ENCODE measurements at regions not wholly inside any gene's neighbourhood (a gene's known extent, or its start where the extent isn't known, plus 50 kb on each side); places are given as distances from the start of the nearest gene placed in this dataset.

- TF ChIP-seq CTCF (conservative IDR thresholded peaks at IDR 0.05; ENCODE audit: low read length) (no peak), EZH2phosphoT487 (IDR thresholded peaks at IDR 0.05; ENCODE audit: borderline replicate concordance) (no peak)
Measured at GRCh38 chr16:85345129-85345639, 232.9 kb upstream of the CIBAR2 start.

Measured in Loucy (cell line).